Neural progenitor cell (in vitro differentiated cells): ENCODE measurements at regions not wholly inside any gene's neighbourhood (a gene's known extent, or its start where the extent isn't known, plus 50 kb on each side); places are given as distances from the start of the nearest gene placed in this dataset.

Source experiments
- CTCF ChIP-seq: fragments of 200-600 bp; sonication (generic); IDR thresholded peaks from 2 replicates; pipeline ENCODE4 v1.5.1; 2017; ENCODE audit warnings: antibody characterized with exemption, mild to moderate bottlenecking
- EZH2 ChIP-seq: fragments of 200-600 bp; sonication (generic); IDR thresholded peaks from 2 replicates; pipeline ENCODE4 v1.6.1; 2017; ENCODE audit warnings: antibody characterized with exemption, mild to moderate bottlenecking, moderate library complexity
- EZH2phosphoT487 ChIP-seq: fragments of 200-600 bp; sonication (generic); IDR thresholded peaks from 2 replicates; pipeline ENCODE4 v1.6.1; 2017; ENCODE audit warnings: antibody characterized with exemption

GRCh38 chr9:115202960-115203751 is 85.2 kb upstream of the TNC start:
- TF ChIP-seq CTCF, result no peak
- no peak for TF ChIP-seq EZH2
- no peak for TF ChIP-seq EZH2phosphoT487
